Right atrium auricular region (tissue), 2 donors: ENCODE measurements at regions not wholly inside any gene's neighbourhood (a gene's known extent, or its start where the extent isn't known, plus 50 kb on each side); places are given as distances from the start of the nearest gene placed in this dataset.

Experiments used
- DNase-seq: peaks from one replicate; pipeline ENCODE4 v3.0.0-alpha.2; 2019; ENCODE audit warnings: low spot score
- H3K27ac ChIP-seq, 2 donors: fragments of 200-600 bp; sonication (generic); 1 replicate in 1 of 2; 2 replicates in 1 of 2; pipeline ENCODE4 v1.5.1; 2016 to 2019
- H3K27me3 ChIP-seq, 2 donors: fragments of 200-600 bp; sonication (generic); one replicate each; pipeline versions ENCODE4 v1.5.1 to v1.6.0; 2017 to 2019
- H3K36me3 ChIP-seq: fragments of 200-600 bp; sonication (generic); one replicate; pipeline ENCODE4 v1.5.1; 2016
- H3K4me1 ChIP-seq, 2 donors: fragments of 200-600 bp; sonication (generic); one replicate each; pipeline versions ENCODE4 v1.5.1 to v1.6.0; 2017 to 2019
- H3K4me3 ChIP-seq, 2 donors: fragments of 200-600 bp; sonication (generic); 1 replicate in 1 of 2; 2 replicates in 1 of 2; pipeline ENCODE4 v1.5.1; 2017 to 2019; ENCODE audit warnings: mild to moderate bottlenecking in 1 of 2, moderate library complexity in 1 of 2
- H3K9me3 ChIP-seq, 2 donors: fragments of 200-600 bp; sonication (generic); one replicate each; pipeline ENCODE4 v1.5.1; 2019
- CTCF ChIP-seq, 2 donors: fragments of 200-600 bp; sonication (generic); IDR thresholded peaks; one replicate each; pipeline ENCODE4 v1.5.1; 2019; ENCODE audit warnings: antibody characterized with exemption in 2 of 2

GRCh38 chr6:16872543-16873235, 111.4 kb upstream of the ATXN1 start:
- no peaks in the 10 kb centered on the region for H3K9me3 ChIP-seq
- H3K4me3 ChIP-seq: no peak overlapping the region
- TF ChIP-seq CTCF (IDR thresholded peaks at IDR 0.05): no peak
- no peaks in the 10 kb centered on the region for H3K27me3 ChIP-seq
- no peaks in the 10 kb centered on the region for H3K4me1 ChIP-seq
- no peaks in the 10 kb centered on the region for H3K36me3 ChIP-seq
- H3K27ac ChIP-seq: no peak overlapping the region
- DNase-seq: no peak

- H3K4me3 ChIP-seq: no peak overlapping the region
- no peaks in the 10 kb centered on the region for H3K27me3 ChIP-seq
- no peaks in the 10 kb centered on the region for H3K9me3 ChIP-seq
- no peak for DNase-seq
- H3K36me3 ChIP-seq: no peaks in the 10 kb centered on the region
- H3K27ac ChIP-seq: no peak overlapping the region
- no peak for TF ChIP-seq CTCF (IDR thresholded peaks at IDR 0.05)
- H3K4me1 ChIP-seq: no peaks in the 10 kb centered on the region
These were observed 109.8 kb upstream of the ATXN1 start for GRCh38 chr6:16871047-16871446.

GRCh38 chr6:16868968-16869367, 107.7 kb upstream of the ATXN1 start:
- Histone ChIP-seq H3K27me3 (no peaks in the 10 kb centered on the region), H3K36me3 (no peaks in the 10 kb centered on the region), H3K4me1 (no peaks in the 10 kb centered on the region), H3K27ac (no peak overlapping the region), H3K4me3 (no peak overlapping the region), H3K9me3 (no peaks in the 10 kb centered on the region)
- TF ChIP-seq CTCF (IDR thresholded peaks at IDR 0.05): no peak
- no peak for DNase-seq

GRCh38 chr6:16857969-16858592, 96.8 kb upstream of the ATXN1 start:
- Histone ChIP-seq H3K4me3 (no peak overlapping the region), H3K27me3 (no peaks in the 10 kb centered on the region), H3K27ac (no peak overlapping the region), H3K4me1 (no peaks in the 10 kb centered on the region), H3K36me3 (no peaks in the 10 kb centered on the region), H3K9me3 (no peaks in the 10 kb centered on the region)
- no peak for DNase-seq
- no peak for TF ChIP-seq CTCF (IDR thresholded peaks at IDR 0.05)

- TF ChIP-seq CTCF (IDR thresholded peaks at IDR 0.05): no peak
- Histone ChIP-seq H3K4me1 (no peaks in the 10 kb centered on the region), H3K4me3 (no peak overlapping the region), H3K27ac (no peak overlapping the region), H3K27me3 (no peaks in the 10 kb centered on the region), H3K9me3 (no peaks in the 10 kb centered on the region), H3K36me3 (no peaks in the 10 kb centered on the region)
- DNase-seq: no peak
These were observed 94.2 kb upstream of the ATXN1 start for GRCh38 chr6:16855460-16855859.

GRCh38 chr6:16854986-16855385, 93.7 kb upstream of the ATXN1 start:
- no peak for TF ChIP-seq CTCF (IDR thresholded peaks at IDR 0.05)
- DNase-seq: no peak

More at GRCh38 chr6:16854986-16855385, 93.7 kb upstream of the ATXN1 start:
- Histone ChIP-seq H3K27me3 (no peaks in the 10 kb centered on the region), H3K9me3 (no peaks in the 10 kb centered on the region), H3K4me1 (peaks cover 0 to 5% of the 10 kb centered on the region in 2 donors), H3K36me3 (no peaks in the 10 kb centered on the region), H3K4me3 (no peak overlapping the region), H3K27ac (no peak overlapping the region)
